Vagina (tissue), 2 donors: ENCODE measurements at regions not wholly inside any gene's neighbourhood (a gene's known extent, or its start where the extent isn't known, plus 50 kb on each side); places are given as distances from the start of the nearest gene placed in this dataset.
"Not testable (repeated sequence)": the region's sequence is repeated elsewhere in the genome, so short reads cannot be mapped to it uniquely, and the experiment has no call there.

Experiments used
- DNase-seq, 2 donors: peaks; one replicate each; pipeline ENCODE4 v3.0.0-alpha.2; 2017; ENCODE audit errors: extremely low spot score in 2 of 2
- H3K27ac ChIP-seq: fragments of 200-600 bp; sonication (generic); one replicate; pipeline ENCODE4 v1.5.1; 2019
- H3K27me3 ChIP-seq: fragments of 200-600 bp; sonication (generic); one replicate; pipeline ENCODE4 v1.5.1; 2019
- H3K36me3 ChIP-seq, 2 donors: fragments of 200-600 bp; sonication (generic); one replicate each; pipeline ENCODE4 v1.5.1; 2017 to 2019
- H3K4me1 ChIP-seq: fragments of 200-600 bp; sonication (generic); one replicate; pipeline ENCODE4 v1.5.1; 2019
- H3K4me3 ChIP-seq, 2 donors: fragments of 200-600 bp; sonication (generic); 1 replicate in 1 of 2; 2 replicates in 1 of 2; pipeline ENCODE4 v1.5.1; 2016 to 2019
- H3K9me3 ChIP-seq: fragments of 200-600 bp; sonication (generic); one replicate; pipeline ENCODE4 v1.5.1; 2019
- POLR2A ChIP-seq, 2 donors: fragments of 450-650 bp; IDR thresholded peaks; one replicate each; pipeline ENCODE4 v1.6.1; 2017; ENCODE audit warnings: antibody characterized with exemption in 2 of 2, mild to moderate bottlenecking in 2 of 2, moderate library complexity in 2 of 2
- POLR2AphosphoS5 ChIP-seq, 2 donors: sonication (generic); formaldehyde crosslinking; IDR thresholded peaks; one replicate each; pipeline ENCODE4 v1.9.0; 2017; ENCODE audit warnings: antibody characterized with exemption in 2 of 2, mild to moderate bottlenecking in 2 of 2, low read depth in 1 of 2; ENCODE audit not compliant: insufficient read depth in 1 of 2
- intact Hi-C: fragments of 100-400 bp; cut with DNase I; formaldehyde crosslinking; loops from one replicate; pipeline ENCODE4 v1.15.1; 2023
- TF ChIP-seq, protein P1 (sequence below), 3 experiments: fragments of 450-650 bp in 2 of 3; fragments of 200-600 bp in 1 of 3; sonication (generic) in 1 of 3; IDR thresholded peaks; one replicate each; pipeline ENCODE4 v1.5.1; 2017 to 2019; ENCODE audit warnings: antibody characterized with exemption in 3 of 3, mild to moderate bottlenecking in 2 of 3, moderate library complexity in 2 of 3

DNA sequence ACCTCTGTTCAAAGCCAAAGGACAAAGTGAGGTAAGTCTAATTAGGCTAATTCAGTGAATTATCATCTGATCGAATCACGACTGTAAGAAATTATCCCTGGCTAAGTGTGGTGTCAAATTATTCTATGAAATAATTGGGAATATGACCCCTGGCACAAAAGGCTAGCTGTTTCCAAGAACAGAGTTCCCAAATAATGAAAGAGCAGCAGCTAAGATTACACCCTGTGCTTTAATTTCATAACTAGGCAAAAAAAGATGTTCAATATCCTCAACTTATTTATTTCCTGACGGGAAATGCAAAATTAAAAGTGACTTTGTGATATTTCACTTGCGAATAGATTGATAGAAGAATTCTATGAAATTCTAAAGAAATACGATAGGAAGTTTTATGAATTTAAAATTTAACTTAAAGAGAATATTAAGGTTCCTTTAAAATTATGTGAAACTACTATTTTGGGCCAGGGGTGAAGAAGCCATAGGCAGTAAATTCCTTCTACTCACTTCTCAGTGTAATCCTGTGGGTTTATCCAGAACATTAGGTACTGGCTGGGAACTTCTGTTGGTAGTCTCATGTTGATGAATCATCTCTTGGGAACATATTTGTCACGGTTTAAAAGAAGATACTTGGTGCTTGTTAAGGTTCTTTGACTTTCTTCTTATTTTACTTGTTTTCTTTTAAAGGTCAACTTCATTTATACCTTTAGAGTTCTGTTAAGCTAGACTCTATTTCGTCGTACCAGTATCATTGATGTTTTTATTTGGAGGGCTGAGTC is 148.5 kb downstream of the POLR1F start:
- intact Hi-C loops = no loop called here
- no peak overlapping the region for H3K27ac ChIP-seq
- no peaks in the 10 kb centered on the region for H3K9me3 ChIP-seq
- H3K4me3 ChIP-seq = no peak overlapping the region
- DNase-seq = no peak
- H3K27me3 ChIP-seq = no peaks in the 10 kb centered on the region
- no peaks in the 10 kb centered on the region for H3K36me3 ChIP-seq
- TF ChIP-seq, protein P1, sequence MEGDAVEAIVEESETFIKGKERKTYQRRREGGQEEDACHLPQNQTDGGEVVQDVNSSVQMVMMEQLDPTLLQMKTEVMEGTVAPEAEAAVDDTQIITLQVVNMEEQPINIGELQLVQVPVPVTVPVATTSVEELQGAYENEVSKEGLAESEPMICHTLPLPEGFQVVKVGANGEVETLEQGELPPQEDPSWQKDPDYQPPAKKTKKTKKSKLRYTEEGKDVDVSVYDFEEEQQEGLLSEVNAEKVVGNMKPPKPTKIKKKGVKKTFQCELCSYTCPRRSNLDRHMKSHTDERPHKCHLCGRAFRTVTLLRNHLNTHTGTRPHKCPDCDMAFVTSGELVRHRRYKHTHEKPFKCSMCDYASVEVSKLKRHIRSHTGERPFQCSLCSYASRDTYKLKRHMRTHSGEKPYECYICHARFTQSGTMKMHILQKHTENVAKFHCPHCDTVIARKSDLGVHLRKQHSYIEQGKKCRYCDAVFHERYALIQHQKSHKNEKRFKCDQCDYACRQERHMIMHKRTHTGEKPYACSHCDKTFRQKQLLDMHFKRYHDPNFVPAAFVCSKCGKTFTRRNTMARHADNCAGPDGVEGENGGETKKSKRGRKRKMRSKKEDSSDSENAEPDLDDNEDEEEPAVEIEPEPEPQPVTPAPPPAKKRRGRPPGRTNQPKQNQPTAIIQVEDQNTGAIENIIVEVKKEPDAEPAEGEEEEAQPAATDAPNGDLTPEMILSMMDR (IDR thresholded peaks at IDR 0.05) = no peak
- TF ChIP-seq POLR2A (IDR thresholded peaks at IDR 0.05) (no peak), POLR2AphosphoS5 (IDR thresholded peaks at IDR 0.05; ENCODE audit: insufficient read depth in 1 of 2, low read depth in 1 of 2) (peak in 1 of 2 donors; percentile 60)
- H3K4me1 ChIP-seq = no peaks in the 10 kb centered on the region

DNA sequence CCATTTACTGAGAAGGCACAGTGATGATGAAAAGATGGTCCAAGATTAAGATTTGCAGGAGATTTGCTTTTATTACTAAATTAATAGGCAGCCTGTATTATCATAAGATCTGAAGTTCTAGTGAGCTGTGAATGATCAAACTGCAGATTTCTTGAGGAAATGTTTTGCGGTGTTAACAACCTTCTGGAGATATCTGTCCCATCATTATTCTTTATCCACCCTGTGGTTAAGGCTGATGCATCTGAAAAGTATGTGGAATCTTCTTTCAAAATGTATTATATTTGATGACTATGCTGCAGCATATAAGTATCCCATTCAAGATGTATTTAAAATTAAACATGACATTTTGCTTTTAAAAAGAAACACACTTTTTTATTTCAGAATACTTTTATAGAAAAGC is 150.3 kb downstream of the POLR1F start:
- DNase-seq = no peak
- Histone ChIP-seq H3K4me1 (no peaks in the 10 kb centered on the region), H3K27ac (no peak overlapping the region), H3K36me3 (no peaks in the 10 kb centered on the region), H3K9me3 (no peaks in the 10 kb centered on the region), H3K27me3 (no peaks in the 10 kb centered on the region), H3K4me3 (no peak overlapping the region)
- TF ChIP-seq, protein P1 (IDR thresholded peaks at IDR 0.05) = no peak
- no peak for TF ChIP-seq POLR2AphosphoS5 (IDR thresholded peaks at IDR 0.05; ENCODE audit: insufficient read depth in 1 of 2, low read depth in 1 of 2)
- TF ChIP-seq POLR2A (IDR thresholded peaks at IDR 0.05) = no peak
- intact Hi-C loops = no loop called here

DNA sequence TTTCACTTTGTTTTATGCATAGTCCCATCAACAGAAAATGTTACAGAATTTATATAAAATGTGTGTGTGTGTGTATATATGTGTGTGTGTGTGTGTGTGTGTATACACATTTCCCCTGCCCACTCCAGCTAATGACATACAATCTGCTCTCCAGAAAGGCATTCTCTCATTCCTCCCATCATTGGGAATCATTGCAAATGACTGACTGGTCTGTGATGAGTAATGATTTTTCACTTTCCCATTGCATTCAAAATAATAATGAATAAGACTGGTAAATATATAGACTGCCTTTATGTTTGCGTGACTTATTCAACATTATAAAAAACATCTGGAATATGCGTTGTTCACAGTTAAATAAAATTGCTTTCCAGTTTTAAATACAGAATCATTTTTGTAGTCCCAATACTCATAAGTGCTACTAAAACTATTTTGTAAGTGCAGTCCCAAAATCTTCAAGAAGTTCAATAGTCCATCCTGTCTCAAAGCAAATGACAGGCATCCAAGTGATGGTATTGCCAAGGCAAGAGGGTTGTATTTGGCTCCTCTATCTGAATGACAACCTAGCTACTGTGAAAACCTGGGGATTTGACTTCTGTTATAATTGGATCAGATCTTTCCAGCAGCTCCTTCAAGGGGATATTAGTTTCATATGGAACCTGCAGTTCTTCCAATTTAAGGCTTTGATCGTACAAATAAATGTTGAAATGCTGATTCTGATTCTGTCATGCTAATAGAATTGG is 150.9 kb downstream of the POLR1F start:
- Histone ChIP-seq H3K27ac (no peak overlapping the region), H3K4me1 (no peaks in the 10 kb centered on the region), H3K9me3 (no peaks in the 10 kb centered on the region), H3K4me3 (no peak overlapping the region), H3K36me3 (no peaks in the 10 kb centered on the region), H3K27me3 (no peaks in the 10 kb centered on the region)
- TF ChIP-seq POLR2AphosphoS5 (IDR thresholded peaks at IDR 0.05; ENCODE audit: insufficient read depth in 1 of 2, low read depth in 1 of 2) (no peak), POLR2A (IDR thresholded peaks at IDR 0.05) (no peak)
- TF ChIP-seq, protein P1 (IDR thresholded peaks at IDR 0.05) = no peak
- intact Hi-C loops = no loop called here
- no peak for DNase-seq

DNA sequence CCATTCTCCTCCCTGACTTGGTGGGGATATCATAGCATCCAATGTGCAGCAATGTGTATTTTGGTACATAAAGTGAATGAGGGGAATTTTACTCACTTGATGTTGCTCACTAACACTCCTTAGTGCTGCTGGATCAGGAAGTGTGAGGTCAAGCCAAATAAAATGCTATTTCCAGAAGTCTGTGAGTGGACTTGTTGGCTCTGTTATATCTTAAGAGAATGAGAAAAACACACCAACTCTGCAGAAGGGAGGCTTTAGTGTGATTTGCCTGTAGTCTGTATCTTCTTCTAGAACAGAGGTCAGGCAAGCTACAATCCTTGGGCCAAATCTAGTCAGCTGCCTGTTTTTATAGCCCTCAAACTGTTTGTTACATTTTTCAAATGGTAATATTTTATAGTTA is 154.3 kb downstream of the POLR1F start:
- Histone ChIP-seq H3K4me1 (no peaks in the 10 kb centered on the region), H3K4me3 (no peak overlapping the region), H3K27ac (no peak overlapping the region), H3K27me3 (no peaks in the 10 kb centered on the region), H3K36me3 (no peaks in the 10 kb centered on the region), H3K9me3 (no peaks in the 10 kb centered on the region)
- DNase-seq = no peak
- intact Hi-C loops = no loop called here
- TF ChIP-seq, protein P1 (IDR thresholded peaks at IDR 0.05) = no peak
- no peak for TF ChIP-seq POLR2AphosphoS5 (IDR thresholded peaks at IDR 0.05; ENCODE audit: insufficient read depth in 1 of 2, low read depth in 1 of 2)
- no peak for TF ChIP-seq POLR2A (IDR thresholded peaks at IDR 0.05)

DNA sequence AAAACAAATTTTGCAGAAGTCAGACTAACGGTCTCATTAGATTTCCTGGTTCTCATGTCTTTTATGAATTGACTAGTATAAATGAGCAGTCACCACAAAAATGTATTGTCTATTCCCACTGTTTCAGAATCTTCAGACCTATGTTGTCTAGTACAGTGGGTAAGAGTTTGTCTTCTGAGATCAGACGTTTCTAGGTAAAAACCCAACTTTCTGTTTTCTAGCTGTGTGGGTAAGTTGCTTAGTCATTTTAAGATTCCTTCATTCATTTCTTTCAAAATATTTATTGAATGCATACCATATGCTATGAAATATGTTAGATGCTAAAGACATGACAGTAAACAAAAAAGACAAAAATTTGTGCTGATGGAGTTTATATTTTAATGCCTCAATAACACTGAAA is 156.3 kb downstream of the POLR1F start:
- Histone ChIP-seq H3K27ac (no peak overlapping the region), H3K4me3 (no peak overlapping the region), H3K4me1 (no peaks in the 10 kb centered on the region), H3K9me3 (no peaks in the 10 kb centered on the region), H3K27me3 (no peaks in the 10 kb centered on the region), H3K36me3 (no peaks in the 10 kb centered on the region)
- intact Hi-C loops = no loop called here
- no peak for DNase-seq
- no peak for TF ChIP-seq POLR2AphosphoS5 (IDR thresholded peaks at IDR 0.05; ENCODE audit: insufficient read depth in 1 of 2, low read depth in 1 of 2)
- TF ChIP-seq POLR2A (IDR thresholded peaks at IDR 0.05) = no peak
- TF ChIP-seq, protein P1 (IDR thresholded peaks at IDR 0.05) = no peak

DNA sequence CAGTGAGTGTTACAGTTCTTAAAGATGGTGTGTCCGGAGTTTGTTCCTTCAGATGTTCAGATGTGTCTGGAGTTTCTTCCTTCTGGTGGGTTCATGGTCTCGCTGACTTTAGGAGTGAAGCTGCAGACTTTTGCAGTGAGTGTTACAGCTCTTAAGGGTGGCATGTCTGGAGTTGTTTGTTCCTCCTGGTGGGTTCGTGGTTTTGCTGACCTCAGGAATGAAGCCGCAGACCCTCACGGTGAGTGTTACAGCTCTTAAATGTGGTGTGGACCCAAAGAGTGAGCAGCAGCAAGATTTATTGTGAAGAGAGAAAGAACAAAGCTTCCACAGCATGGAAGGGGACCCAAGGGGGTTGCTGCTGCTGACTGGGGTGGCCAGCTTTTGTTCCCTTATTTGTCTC is 159.6 kb downstream of the POLR1F start:
- not testable (repeated sequence) for H3K9me3 ChIP-seq, H3K4me1 ChIP-seq

More for the DNA sequence above, 159.6 kb downstream of the POLR1F start:
- intact Hi-C loops, H3K27ac ChIP-seq, DNase-seq, H3K4me3 ChIP-seq, H3K36me3 ChIP-seq, H3K27me3 ChIP-seq: not testable (repeated sequence)
